AG04450 (cell line): ENCODE measurements at regions not wholly inside any gene's neighbourhood (a gene's known extent, or its start where the extent isn't known, plus 50 kb on each side); places are given as distances from the start of the nearest gene placed in this dataset.

Experiments
- CTCF ChIA-PET: fragments of 300-600, 350-600 bp; formaldehyde crosslinking; extraction: SDS; loops from one replicate; lab custom pipeline; 2022; ENCODE audit warnings: antibody characterized with exemption, inconsistent platforms; lab: Charles Lee
- POLR2A ChIA-PET: fragments of 350-600 bp; formaldehyde crosslinking; extraction: SDS; loops from one replicate; lab custom pipeline; 2021; ENCODE audit warnings: antibody characterized with exemption, inconsistent platforms; lab: Yijun Ruan, JAX
- DNase-seq: peaks from one replicate; pipeline ENCODE4 v3.0.0-alpha.2; 2011; ENCODE audit warnings: low read depth, low spot score
- H3K27ac ChIP-seq: one replicate; pipeline ENCODE4 v1.5.1; 2012; ENCODE audit warnings: low read depth, low read length, control low read depth
- H3K27me3 ChIP-seq: one replicate; pipeline ENCODE4 v1.6.0; 2012; ENCODE audit warnings: low read length; ENCODE audit not compliant: control insufficient read depth, insufficient read depth
- H3K4me3 ChIP-seq: 2 replicates; pipeline ENCODE4 v1.5.1; 2011; ENCODE audit warnings: mild to moderate bottlenecking, low read depth, low read length, control low read depth
- H3K9me3 ChIP-seq: 2 replicates; pipeline ENCODE4 v1.5.1; 2012; ENCODE audit warnings: low read length; ENCODE audit not compliant: control insufficient read depth, insufficient read depth
- TF ChIP-seq, protein P1 (sequence below): IDR thresholded peaks from 2 replicates; pipeline ENCODE4 v1.5.1; 2011; ENCODE audit warnings: low read depth, low read length, control low read depth, inconsistent platforms

GRCh38 chr17:79186406-79186805 lies 111.8 kb downstream of the ENGASE start:
- ChIA-PET CTCF (no interaction called here), POLR2A (no interaction called here)
- no peak overlapping the region for H3K4me3 ChIP-seq
- DNase-seq: no peak
- H3K27me3 ChIP-seq: peaks cover 30% of the 10 kb centered on the region
- no peaks in the 10 kb centered on the region for H3K9me3 ChIP-seq
- H3K27ac ChIP-seq: no peak overlapping the region
- TF ChIP-seq, protein P1, sequence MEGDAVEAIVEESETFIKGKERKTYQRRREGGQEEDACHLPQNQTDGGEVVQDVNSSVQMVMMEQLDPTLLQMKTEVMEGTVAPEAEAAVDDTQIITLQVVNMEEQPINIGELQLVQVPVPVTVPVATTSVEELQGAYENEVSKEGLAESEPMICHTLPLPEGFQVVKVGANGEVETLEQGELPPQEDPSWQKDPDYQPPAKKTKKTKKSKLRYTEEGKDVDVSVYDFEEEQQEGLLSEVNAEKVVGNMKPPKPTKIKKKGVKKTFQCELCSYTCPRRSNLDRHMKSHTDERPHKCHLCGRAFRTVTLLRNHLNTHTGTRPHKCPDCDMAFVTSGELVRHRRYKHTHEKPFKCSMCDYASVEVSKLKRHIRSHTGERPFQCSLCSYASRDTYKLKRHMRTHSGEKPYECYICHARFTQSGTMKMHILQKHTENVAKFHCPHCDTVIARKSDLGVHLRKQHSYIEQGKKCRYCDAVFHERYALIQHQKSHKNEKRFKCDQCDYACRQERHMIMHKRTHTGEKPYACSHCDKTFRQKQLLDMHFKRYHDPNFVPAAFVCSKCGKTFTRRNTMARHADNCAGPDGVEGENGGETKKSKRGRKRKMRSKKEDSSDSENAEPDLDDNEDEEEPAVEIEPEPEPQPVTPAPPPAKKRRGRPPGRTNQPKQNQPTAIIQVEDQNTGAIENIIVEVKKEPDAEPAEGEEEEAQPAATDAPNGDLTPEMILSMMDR: no peak

- Histone ChIP-seq H3K27ac (no peak overlapping the region), H3K27me3 (peaks cover 26% of the 10 kb centered on the region), H3K9me3 (no peaks in the 10 kb centered on the region), H3K4me3 (no peak overlapping the region)
- TF ChIP-seq, protein P1: no peak
- DNase-seq: no peak
- ChIA-PET POLR2A (no interaction called here), CTCF (no interaction called here)
These were observed 111.0 kb downstream of the ENGASE start for GRCh38 chr17:79185671-79186070.

DNA sequence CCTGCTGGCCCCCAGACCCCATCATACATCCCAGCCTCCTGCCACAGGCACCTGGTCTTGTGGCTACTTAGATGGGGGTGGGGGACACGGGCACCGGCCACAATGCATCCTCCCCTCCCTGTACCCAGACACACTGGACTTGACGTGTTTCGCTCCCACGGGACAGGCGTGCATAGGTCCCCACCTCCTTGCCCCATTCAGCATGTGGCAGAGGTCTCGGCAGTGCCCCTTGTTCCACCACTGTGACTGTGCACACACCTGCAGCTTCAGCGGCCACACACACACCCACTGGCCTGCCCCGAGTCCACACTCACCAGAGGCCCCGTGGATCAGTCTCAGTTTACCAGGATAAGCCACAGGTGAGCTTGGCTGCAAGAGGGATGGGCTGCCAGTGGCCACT lies 109.6 kb downstream of the ENGASE start:
- Histone ChIP-seq H3K9me3 (no peaks in the 10 kb centered on the region; the same call in 1 of the 2 replicates), H3K4me3 (no peak overlapping the region), H3K27me3 (peaks cover 24% of the 10 kb centered on the region), H3K27ac (no peak overlapping the region)
- DNase-seq: no peak
- CTCF ChIA-PET: no interaction called here
- POLR2A ChIA-PET: no interaction called here
- TF ChIP-seq, protein P1: no peak

GRCh38 chr17:79183293-79184158 lies 108.9 kb downstream of the ENGASE start:
- Histone ChIP-seq H3K27ac (no peak overlapping the region), H3K4me3 (no peak overlapping the region)
- TF ChIP-seq, protein P1: no peak

DNA sequence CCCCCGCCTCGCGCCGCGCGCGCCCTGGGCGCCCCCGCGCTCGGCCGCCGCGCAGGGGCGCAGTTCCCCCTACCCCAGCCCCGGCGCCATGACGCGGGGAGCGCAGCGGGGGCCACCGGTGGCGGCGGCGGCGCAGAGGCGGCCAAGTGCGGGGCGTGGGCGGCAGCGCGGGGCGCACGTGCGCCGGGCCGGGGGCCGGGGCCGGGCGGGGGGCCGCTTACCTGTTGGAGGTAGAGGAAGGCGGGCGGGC lies 108.3 kb downstream of the ENGASE start:
- Histone ChIP-seq H3K4me3 (no peak overlapping the region), H3K27me3 (peaks cover 18% of the 10 kb centered on the region), H3K27ac (no peak overlapping the region), H3K9me3 (no peaks in the 10 kb centered on the region; the same call in 1 of the 2 replicates)
- ChIA-PET POLR2A (no interaction called here), CTCF (no interaction called here)
- no peak for DNase-seq
- TF ChIP-seq, protein P1: no peak

More at GRCh38 chr17:79183293-79184158, 108.9 kb downstream of the ENGASE start:
- ChIA-PET POLR2A (no interaction called here), CTCF (no interaction called here)
- Histone ChIP-seq H3K9me3 (no peaks in the 10 kb centered on the region; the same call in 1 of the 2 replicates), H3K27me3 (peaks cover 21% of the 10 kb centered on the region)
- DNase-seq: no peak
